Lung microvascular endothelial cell (primary cell): ENCODE measurements at regions not wholly inside any gene's neighbourhood (a gene's known extent, or its start where the extent isn't known, plus 50 kb on each side); places are given as distances from the start of the nearest gene placed in this dataset.

Experiments used
- DNase-seq, 2 donors: peaks; one replicate each; pipeline versions ENCODE4 v3.0.0 to v3.0.0-alpha.2; 2010; ENCODE audit warnings: low read depth in 2 of 2

GRCh38 chr7:134561-135256 is 57.7 kb upstream of the FAM20C start:
- no peak for DNase-seq

DNA sequence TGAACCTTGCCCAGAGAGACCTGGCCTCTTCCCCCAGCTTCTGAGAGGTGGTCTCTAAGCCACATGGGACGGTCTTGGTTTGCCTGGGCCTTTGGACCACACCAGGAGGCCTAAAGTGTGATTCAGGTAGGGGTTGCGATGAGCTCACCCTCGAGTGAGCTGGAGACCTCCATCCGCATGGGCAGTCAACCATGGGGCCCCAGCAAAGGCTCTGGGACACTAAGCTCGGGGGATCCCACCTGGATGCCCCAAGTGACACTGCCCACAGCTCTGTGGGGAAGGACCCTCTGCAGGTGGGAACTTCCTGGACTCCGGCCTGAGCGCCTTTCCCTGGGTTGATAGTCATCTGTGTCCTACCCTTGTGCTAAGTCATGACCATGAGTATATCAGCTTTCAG is 57.1 kb upstream of the FAM20C start:
- DNase-seq, result no peak

GRCh38 chr7:135731-136645 is 56.4 kb upstream of the FAM20C start:
- no peak for DNase-seq

GRCh38 chr7:137094-137891 is 55.1 kb upstream of the FAM20C start:
- DNase-seq, result no peak

DNA sequence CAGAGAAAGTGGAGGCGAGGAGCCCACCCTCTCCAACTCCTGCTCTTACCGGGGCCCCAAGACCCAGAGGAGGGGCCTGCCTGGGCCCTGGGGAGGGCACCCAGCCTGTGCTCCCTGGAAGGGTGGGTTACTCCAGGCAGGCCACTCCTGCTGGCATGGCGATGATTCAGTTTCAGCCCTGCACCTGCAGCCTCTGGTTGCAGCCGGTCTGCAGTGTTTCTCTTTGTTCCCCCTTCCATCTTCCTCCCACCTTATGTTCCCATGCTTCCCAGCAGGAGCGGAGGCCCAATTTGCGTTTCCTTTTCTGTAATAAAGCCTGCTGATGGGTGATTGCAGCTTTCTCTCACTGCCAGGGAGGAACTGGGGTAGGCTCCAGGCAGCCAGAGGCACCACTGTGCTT is 53.2 kb upstream of the FAM20C start:
- DNase-seq, result no peak

GRCh38 chr7:139561-140243 is 52.7 kb upstream of the FAM20C start:
- no peak for DNase-seq

- no peak for DNase-seq
Observed at GRCh38 chr7:140996-141395, 51.4 kb upstream of the FAM20C start.

- no peak for DNase-seq
Observed at GRCh38 chr7:142248-142941, 50.0 kb upstream of the FAM20C start.
